ENCODE measurements at regions not wholly inside any gene's neighbourhood (a gene's known extent, or its start where the extent isn't known, plus 50 kb on each side); places are given as distances from the start of the nearest gene placed in this dataset.

DNA sequence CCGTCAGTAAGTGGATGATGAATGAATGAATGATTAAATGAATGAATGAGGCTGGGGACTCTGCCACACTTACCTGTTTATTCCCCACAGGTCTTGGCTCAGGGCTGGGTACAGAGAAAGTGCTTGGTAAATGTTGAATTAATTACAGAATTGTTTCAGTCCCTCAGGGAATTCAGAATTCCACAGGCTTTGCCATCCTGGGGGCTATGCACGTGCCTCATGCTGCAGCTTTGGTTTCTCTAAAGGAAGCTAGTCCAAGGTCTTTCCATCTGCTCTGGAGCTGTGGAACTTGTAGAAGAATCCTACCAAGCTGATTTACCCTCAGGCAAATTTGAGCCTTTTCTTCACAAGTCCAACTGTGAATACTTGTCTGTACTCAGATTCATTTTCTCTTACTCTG, 376.8 kb upstream of the AJAP1 start:
- Histone ChIP-seq H3K36me3 (ENCODE audit: insufficient read depth, low read length) (no peaks in the 10 kb centered on the region), H3K27ac (no peak overlapping the region), H3K9ac (ENCODE audit: insufficient read length) (no peak overlapping the region), H3K9me3 (ENCODE audit: low read depth, low read length) (no peaks in the 10 kb centered on the region), H3K4me3 (no peak overlapping the region)
- no peak for TF ChIP-seq FOXP2 (optimal IDR thresholded peaks at IDR 0.05; ENCODE audit: control extremely low read depth, extremely low read length, insufficient read depth)
- no peak for TF ChIP-seq POLR2AphosphoS5 (IDR thresholded peaks at IDR 0.05; ENCODE audit: borderline replicate concordance, low read depth, low read length)
- TF ChIP-seq EZH2 (IDR thresholded peaks at IDR 0.05), result no peak
- DNase-seq (ENCODE audit: low read depth, low spot score), result no peak

GRCh38 chr1:4284976-4285375, 369.4 kb upstream of the AJAP1 start:
- no peak for TF ChIP-seq FOXP2 (optimal IDR thresholded peaks at IDR 0.05; ENCODE audit: control extremely low read depth, extremely low read length, insufficient read depth)
- TF ChIP-seq POLR2AphosphoS5 (IDR thresholded peaks at IDR 0.05; ENCODE audit: borderline replicate concordance, low read depth, low read length), result no peak
- no peak for TF ChIP-seq EZH2 (IDR thresholded peaks at IDR 0.05)
- Histone ChIP-seq H3K9me3 (ENCODE audit: low read depth, low read length) (no peaks in the 10 kb centered on the region), H3K4me3 (no peak overlapping the region), H3K9ac (ENCODE audit: insufficient read length) (no peak overlapping the region), H3K27ac (no peak overlapping the region), H3K36me3 (ENCODE audit: insufficient read depth, low read length) (no peaks in the 10 kb centered on the region)
- no peak for DNase-seq (ENCODE audit: low read depth, low spot score)

DNA sequence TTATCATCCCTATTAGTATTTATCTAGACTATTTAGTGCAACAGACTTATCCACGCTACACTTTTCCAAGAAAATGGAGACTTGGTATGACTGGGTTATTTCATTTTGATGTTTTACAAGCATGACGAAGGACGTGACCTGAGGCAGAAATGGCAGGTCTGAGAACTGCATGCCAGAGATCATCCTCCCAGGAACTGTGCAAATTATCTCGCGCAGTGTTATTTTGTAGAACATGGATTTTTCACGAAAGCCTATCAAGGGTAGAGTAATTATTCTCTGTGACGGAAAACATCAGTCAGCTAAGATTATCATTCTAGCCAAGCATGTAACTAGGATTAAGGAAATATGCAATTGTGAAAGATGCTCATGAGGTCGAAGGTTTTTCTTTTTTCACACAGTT, 361.5 kb upstream of the AJAP1 start:
- Histone ChIP-seq H3K36me3 (ENCODE audit: insufficient read depth, low read length) (no peaks in the 10 kb centered on the region), H3K9ac (ENCODE audit: insufficient read length) (no peak overlapping the region), H3K27ac (no peak overlapping the region), H3K4me3 (no peak overlapping the region), H3K9me3 (ENCODE audit: low read depth, low read length) (no peaks in the 10 kb centered on the region)
- no peak for DNase-seq (ENCODE audit: low read depth, low spot score)
- TF ChIP-seq FOXP2 (optimal IDR thresholded peaks at IDR 0.05; ENCODE audit: control extremely low read depth, extremely low read length, insufficient read depth) (no peak), EZH2 (IDR thresholded peaks at IDR 0.05) (no peak), POLR2AphosphoS5 (IDR thresholded peaks at IDR 0.05; ENCODE audit: borderline replicate concordance, low read depth, low read length) (no peak)

DNA sequence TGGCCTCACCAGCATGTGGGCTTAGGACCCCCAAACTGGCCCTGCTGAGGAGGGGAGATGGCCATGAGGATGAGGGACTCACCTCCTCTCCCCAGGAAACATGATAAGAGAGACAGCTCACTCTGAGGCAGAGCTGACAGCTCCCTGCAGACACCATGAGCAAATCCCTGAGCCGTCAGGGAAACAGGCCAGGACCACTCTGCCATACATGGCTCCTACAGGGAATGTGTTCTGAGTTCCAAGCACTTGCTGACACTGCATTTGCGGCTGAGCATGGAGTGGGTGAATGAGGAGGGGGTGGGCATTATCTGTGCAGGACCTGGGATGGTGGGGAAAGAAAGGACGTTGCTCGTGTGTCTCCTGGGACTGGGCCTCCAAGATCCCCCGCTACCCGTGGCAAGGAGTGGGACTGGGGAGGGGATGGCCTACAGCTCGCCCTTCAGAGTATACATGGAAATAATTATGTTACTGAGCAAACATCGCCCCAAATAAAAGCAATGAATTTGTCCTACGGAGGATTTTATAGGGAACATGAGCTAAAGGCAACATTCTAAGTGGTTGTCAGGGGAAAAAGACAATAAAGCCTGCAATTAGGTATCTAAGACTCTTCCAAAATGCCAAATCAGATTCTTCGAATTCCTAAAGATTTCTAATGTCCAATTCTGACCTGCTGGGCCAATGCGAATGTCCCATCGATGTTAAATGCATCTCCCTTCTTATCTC, 355.9 kb upstream of the AJAP1 start:
- no peak overlapping the region for H3K4me3 ChIP-seq
- no peak for DNase-seq (ENCODE audit: low read depth, low spot score)
- TF ChIP-seq EZH2 (IDR thresholded peaks at IDR 0.05), result no peak
- no peak for TF ChIP-seq POLR2AphosphoS5 (IDR thresholded peaks at IDR 0.05; ENCODE audit: borderline replicate concordance, low read depth, low read length)
- no peak for TF ChIP-seq FOXP2 (optimal IDR thresholded peaks at IDR 0.05; ENCODE audit: control extremely low read depth, extremely low read length, insufficient read depth)
- no peak overlapping the region for H3K27ac ChIP-seq
- no peak overlapping the region for H3K9ac ChIP-seq (ENCODE audit: insufficient read length)
- no peaks in the 10 kb centered on the region for H3K36me3 ChIP-seq (ENCODE audit: insufficient read depth, low read length)
- H3K9me3 ChIP-seq (ENCODE audit: low read depth, low read length), result no peaks in the 10 kb centered on the region

GRCh38 chr1:4301007-4301406, 353.4 kb upstream of the AJAP1 start:
- no peak for TF ChIP-seq POLR2AphosphoS5 (IDR thresholded peaks at IDR 0.05; ENCODE audit: borderline replicate concordance, low read depth, low read length)
- TF ChIP-seq FOXP2 (optimal IDR thresholded peaks at IDR 0.05; ENCODE audit: control extremely low read depth, extremely low read length, insufficient read depth), result no peak
- TF ChIP-seq EZH2 (IDR thresholded peaks at IDR 0.05), result no peak
- DNase-seq (ENCODE audit: low read depth, low spot score), result no peak
- Histone ChIP-seq H3K27ac (no peak overlapping the region), H3K4me3 (no peak overlapping the region), H3K9me3 (ENCODE audit: low read depth, low read length) (no peaks in the 10 kb centered on the region), H3K36me3 (ENCODE audit: insufficient read depth, low read length) (no peaks in the 10 kb centered on the region), H3K9ac (ENCODE audit: insufficient read length) (no peak overlapping the region)

GRCh38 chr1:4303303-4303702, 351.1 kb upstream of the AJAP1 start:
- no peak overlapping the region for H3K9ac ChIP-seq (ENCODE audit: insufficient read length)
- H3K36me3 ChIP-seq (ENCODE audit: insufficient read depth, low read length), result no peaks in the 10 kb centered on the region
- no peaks in the 10 kb centered on the region for H3K9me3 ChIP-seq (ENCODE audit: low read depth, low read length)
- TF ChIP-seq EZH2 (IDR thresholded peaks at IDR 0.05) (no peak), FOXP2 (optimal IDR thresholded peaks at IDR 0.05; ENCODE audit: control extremely low read depth, extremely low read length, insufficient read depth) (no peak)
- no peak overlapping the region for H3K4me3 ChIP-seq
- no peak for DNase-seq (ENCODE audit: low read depth, low spot score)
- H3K27ac ChIP-seq, result no peak overlapping the region

DNA sequence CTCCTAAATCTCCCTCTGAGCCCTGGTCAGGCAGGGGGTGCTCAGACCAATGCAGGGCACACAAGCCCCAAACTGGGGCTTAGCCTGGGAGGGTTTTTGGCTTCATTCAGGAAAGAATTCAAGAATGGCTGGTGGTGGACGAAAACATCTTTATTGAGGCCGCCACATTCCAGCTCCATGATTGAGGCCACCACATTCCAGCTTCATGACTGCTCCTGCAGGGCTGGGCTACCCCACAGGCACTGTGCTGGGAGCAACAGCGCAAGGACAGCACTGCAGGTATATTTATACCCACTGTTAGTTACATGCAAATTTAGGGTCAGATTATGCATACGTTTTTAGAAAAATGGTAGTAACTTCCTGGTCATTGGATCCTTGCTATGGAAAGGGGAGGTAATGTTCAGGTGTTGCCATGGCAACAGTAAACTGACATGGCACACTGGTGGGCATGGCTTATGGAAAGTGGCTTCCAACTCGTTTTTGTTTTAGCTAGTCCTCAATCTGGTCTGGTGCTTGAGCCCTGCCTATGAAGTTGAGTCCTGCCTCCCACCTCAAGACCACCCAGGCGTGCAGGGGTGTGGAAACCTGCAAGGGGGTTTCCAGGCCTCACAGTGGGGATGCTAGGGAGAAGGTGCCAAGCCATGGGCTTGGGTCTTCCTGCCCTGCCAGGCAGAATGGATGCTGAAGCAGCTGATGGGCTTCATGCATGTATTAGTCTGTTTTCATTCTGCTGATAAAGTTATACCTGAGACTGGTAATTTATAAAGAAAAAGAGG, 348.7 kb upstream of the AJAP1 start:
- Histone ChIP-seq H3K9ac (ENCODE audit: insufficient read length) (no peak overlapping the region), H3K4me3 (no peak overlapping the region), H3K27ac (no peak overlapping the region), H3K9me3 (ENCODE audit: low read depth, low read length) (no peaks in the 10 kb centered on the region), H3K36me3 (ENCODE audit: insufficient read depth, low read length) (no peaks in the 10 kb centered on the region)
- TF ChIP-seq FOXP2 (optimal IDR thresholded peaks at IDR 0.05; ENCODE audit: control extremely low read depth, extremely low read length, insufficient read depth) (no peak), POLR2AphosphoS5 (IDR thresholded peaks at IDR 0.05; ENCODE audit: borderline replicate concordance, low read depth, low read length) (no peak), EZH2 (IDR thresholded peaks at IDR 0.05) (no peak)
- DNase-seq (ENCODE audit: low read depth, low spot score), result no peak

- H3K9me3 ChIP-seq (ENCODE audit: low read depth, low read length), result no peaks in the 10 kb centered on the region
- no peak overlapping the region for H3K27ac ChIP-seq
- no peak for DNase-seq (ENCODE audit: low read depth, low spot score)
- H3K4me3 ChIP-seq, result no peak overlapping the region
- TF ChIP-seq FOXP2 (optimal IDR thresholded peaks at IDR 0.05; ENCODE audit: control extremely low read depth, extremely low read length, insufficient read depth), result no peak
- no peak for TF ChIP-seq POLR2AphosphoS5 (IDR thresholded peaks at IDR 0.05; ENCODE audit: borderline replicate concordance, low read depth, low read length)
- no peak for TF ChIP-seq EZH2 (IDR thresholded peaks at IDR 0.05)
- no peaks in the 10 kb centered on the region for H3K36me3 ChIP-seq (ENCODE audit: insufficient read depth, low read length)
- no peak overlapping the region for H3K9ac ChIP-seq (ENCODE audit: insufficient read length)
These were observed 347.6 kb upstream of the AJAP1 start for GRCh38 chr1:4306559-4307467.
